HPDE6-E6E7 (cell line): ENCODE measurements at regions not wholly inside any gene's neighbourhood (a gene's known extent, or its start where the extent isn't known, plus 50 kb on each side); places are given as distances from the start of the nearest gene placed in this dataset.
"Not testable (repeated sequence)": the region's sequence is repeated elsewhere in the genome, so short reads cannot be mapped to it uniquely, and the experiment has no call there.

Experiments
- DNase-seq: peaks from one replicate; pipeline ENCODE4 v3.0.0; 2011; ENCODE audit warnings: missing footprints; ENCODE audit errors: extremely low spot score

- no peak for DNase-seq
These were observed 712.8 kb upstream of the CNTN5 start for GRCh38 chr11:98307827-98308491.

GRCh38 chr11:98330306-98330705 lies 690.4 kb upstream of the CNTN5 start:
- not testable (repeated sequence) for DNase-seq

- peak; percentile 4 for DNase-seq
These were observed 662.2 kb upstream of the CNTN5 start for GRCh38 chr11:98358551-98358950.

GRCh38 chr11:98365190-98365589 lies 655.6 kb upstream of the CNTN5 start:
- DNase-seq, result peak; percentile 1

- DNase-seq, result no peak
These were observed 654.8 kb upstream of the CNTN5 start for GRCh38 chr11:98365941-98366340.

GRCh38 chr11:98390391-98390790 lies 630.4 kb upstream of the CNTN5 start:
- DNase-seq, result no peak

GRCh38 chr11:98394500-98394899 lies 626.2 kb upstream of the CNTN5 start:
- DNase-seq, result not testable (repeated sequence)

- no peak for DNase-seq
These were observed 622.2 kb upstream of the CNTN5 start for GRCh38 chr11:98398508-98398907.

- DNase-seq, result no peak
These were observed 611.7 kb upstream of the CNTN5 start for GRCh38 chr11:98409069-98409468.

GRCh38 chr11:98411777-98412176 lies 609.0 kb upstream of the CNTN5 start:
- no peak for DNase-seq

GRCh38 chr11:98417256-98417755 lies 603.4 kb upstream of the CNTN5 start:
- DNase-seq, result no peak

- no peak for DNase-seq
These were observed 596.8 kb upstream of the CNTN5 start for GRCh38 chr11:98423933-98424332.

GRCh38 chr11:98424773-98425172 lies 596.0 kb upstream of the CNTN5 start:
- not testable (repeated sequence) for DNase-seq

GRCh38 chr11:98431463-98432359 lies 589.0 kb upstream of the CNTN5 start:
- no peak for DNase-seq

- no peak for DNase-seq
These were observed 586.5 kb upstream of the CNTN5 start for GRCh38 chr11:98434296-98434695.

GRCh38 chr11:98453378-98453777 lies 567.4 kb upstream of the CNTN5 start:
- DNase-seq, result no peak

GRCh38 chr11:98455500-98456307 lies 565.0 kb upstream of the CNTN5 start:
- no peak for DNase-seq

- DNase-seq, result no peak
These were observed 564.5 kb upstream of the CNTN5 start for GRCh38 chr11:98456308-98456680.

- DNase-seq, result no peak
These were observed 525.7 kb upstream of the CNTN5 start for GRCh38 chr11:98495016-98495415.

- no peak for DNase-seq
These were observed 525.1 kb upstream of the CNTN5 start for GRCh38 chr11:98495601-98496000.

- DNase-seq, result no peak
These were observed 513.5 kb upstream of the CNTN5 start for GRCh38 chr11:98507208-98507607.

- no peak for DNase-seq
These were observed 507.8 kb upstream of the CNTN5 start for GRCh38 chr11:98512938-98513337.
